ENCODE measurements at regions not wholly inside any gene's neighbourhood (a gene's known extent, or its start where the extent isn't known, plus 50 kb on each side); places are given as distances from the start of the nearest gene placed in this dataset.

DNA sequence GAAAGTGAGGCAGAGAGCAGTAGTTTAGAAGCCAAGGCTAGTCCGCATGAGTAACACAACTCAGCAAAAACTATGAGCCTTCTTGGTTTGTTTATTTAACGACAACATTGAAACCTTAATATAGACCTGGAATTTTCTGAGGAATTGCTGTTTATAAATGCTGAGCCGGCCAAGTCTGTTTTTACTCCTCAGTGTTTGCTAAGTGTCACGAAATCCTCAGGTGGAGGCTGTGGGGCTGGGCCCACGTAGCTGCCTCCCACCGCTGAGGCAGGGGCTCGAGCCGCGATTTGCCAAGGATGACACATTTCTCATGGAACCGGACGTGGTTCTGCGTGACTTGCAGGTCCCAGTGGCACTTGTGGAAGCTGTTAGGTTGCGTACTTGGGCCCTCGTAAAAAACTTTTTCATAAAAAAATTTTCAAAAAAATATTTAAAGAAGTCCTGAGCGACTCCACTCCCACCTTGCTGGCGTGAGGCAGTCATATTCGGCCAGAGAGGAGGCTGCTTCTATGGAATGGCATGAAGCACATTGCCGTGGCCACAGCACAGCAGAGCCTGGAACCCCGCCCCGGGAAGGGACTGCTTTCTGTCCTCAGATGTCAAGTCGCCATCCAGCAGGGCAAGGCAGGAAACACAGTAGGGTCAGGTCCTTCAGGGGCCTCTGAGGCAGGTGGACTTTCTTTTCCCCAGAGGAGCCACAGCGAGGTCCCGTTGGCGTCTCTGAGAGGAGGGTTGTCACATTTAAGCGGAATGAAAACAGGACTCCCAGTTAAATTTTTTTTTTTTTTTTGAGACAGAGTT, 64.8 kb upstream of the PCSK6 start:
- TF ChIP-seq, protein P1, sequence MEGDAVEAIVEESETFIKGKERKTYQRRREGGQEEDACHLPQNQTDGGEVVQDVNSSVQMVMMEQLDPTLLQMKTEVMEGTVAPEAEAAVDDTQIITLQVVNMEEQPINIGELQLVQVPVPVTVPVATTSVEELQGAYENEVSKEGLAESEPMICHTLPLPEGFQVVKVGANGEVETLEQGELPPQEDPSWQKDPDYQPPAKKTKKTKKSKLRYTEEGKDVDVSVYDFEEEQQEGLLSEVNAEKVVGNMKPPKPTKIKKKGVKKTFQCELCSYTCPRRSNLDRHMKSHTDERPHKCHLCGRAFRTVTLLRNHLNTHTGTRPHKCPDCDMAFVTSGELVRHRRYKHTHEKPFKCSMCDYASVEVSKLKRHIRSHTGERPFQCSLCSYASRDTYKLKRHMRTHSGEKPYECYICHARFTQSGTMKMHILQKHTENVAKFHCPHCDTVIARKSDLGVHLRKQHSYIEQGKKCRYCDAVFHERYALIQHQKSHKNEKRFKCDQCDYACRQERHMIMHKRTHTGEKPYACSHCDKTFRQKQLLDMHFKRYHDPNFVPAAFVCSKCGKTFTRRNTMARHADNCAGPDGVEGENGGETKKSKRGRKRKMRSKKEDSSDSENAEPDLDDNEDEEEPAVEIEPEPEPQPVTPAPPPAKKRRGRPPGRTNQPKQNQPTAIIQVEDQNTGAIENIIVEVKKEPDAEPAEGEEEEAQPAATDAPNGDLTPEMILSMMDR (IDR thresholded peaks at IDR 0.05), result no peak
- no peak for TF ChIP-seq POLR2A (IDR thresholded peaks at IDR 0.05)
- no peaks in the 10 kb centered on the region for H3K27me3 ChIP-seq
- DNase-seq, result no peak
- intact Hi-C loops (cut with DNase I), result no loop called here
- no peaks in the 10 kb centered on the region for H3K9me3 ChIP-seq
- H3K36me3 ChIP-seq, result no peaks in the 10 kb centered on the region
- no peak overlapping the region for H3K4me3 ChIP-seq
- ATAC-seq, result no peak
- H3K4me1 ChIP-seq, result peaks cover 0 to 6% (median 0%) of the 10 kb centered on the region in 4 donors
- H3K27ac ChIP-seq, result no peak overlapping the region
- 94% methylated on average over 19 of the region's 25 CpGs for WGBS (ENCODE audit: insufficient coverage, low coverage, low lambda C conversion rate, missing lambda C conversion rate)

DNA sequence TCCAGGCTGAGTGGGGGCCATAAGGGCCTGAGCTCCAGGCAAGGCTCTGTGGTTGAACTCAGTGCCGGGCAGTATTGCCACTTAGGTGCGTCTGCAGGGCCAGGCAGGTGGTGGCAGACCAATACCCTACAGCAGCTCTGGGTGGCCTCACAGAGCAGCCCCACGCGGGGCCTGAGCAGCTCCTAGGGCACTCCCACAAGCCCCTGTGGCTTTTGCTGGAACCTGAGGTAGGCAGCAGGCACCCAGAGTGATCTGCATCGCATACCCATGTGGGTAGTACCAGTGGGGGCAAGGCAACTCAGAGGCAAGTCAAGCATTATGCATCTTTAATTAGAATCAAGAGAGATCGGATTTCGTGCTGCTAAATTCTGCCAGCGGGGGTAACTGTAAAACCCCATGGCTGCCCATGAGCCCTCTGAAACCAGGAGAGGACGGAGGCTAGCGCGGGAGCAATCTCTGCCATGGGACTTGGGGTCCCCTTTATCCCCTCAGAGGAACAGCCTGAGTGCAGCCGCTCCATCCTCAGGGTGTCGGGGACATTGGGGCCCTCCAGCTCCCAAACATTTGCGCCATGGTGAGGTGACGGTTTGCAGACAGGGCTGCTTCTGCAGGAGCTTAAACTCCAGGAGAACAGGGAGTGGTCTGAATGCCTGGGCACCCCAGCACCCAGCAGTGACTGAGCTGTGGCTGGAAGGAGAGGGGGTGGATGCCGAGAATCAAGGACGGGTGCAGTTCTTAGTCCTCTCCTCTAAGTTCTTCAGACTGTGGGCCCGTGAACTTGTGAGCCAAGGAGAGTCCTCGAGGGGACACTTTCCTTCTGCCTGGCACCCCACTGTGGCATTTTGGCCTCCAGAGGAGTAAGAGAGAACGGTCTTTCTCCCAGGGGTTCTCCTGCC, 62.4 kb upstream of the PCSK6 start:
- intact Hi-C loops (cut with DNase I), result no loop called here
- H3K27me3 ChIP-seq, result no peaks in the 10 kb centered on the region
- no peaks in the 10 kb centered on the region for H3K4me1 ChIP-seq
- peak in 1 of 4 donors; percentile 31 for ATAC-seq
- TF ChIP-seq, protein P1 (IDR thresholded peaks at IDR 0.05), result no peak
- TF ChIP-seq POLR2A (IDR thresholded peaks at IDR 0.05), result no peak
- no peaks in the 10 kb centered on the region for H3K9me3 ChIP-seq
- DNase-seq, result no peak
- no peak overlapping the region for H3K4me3 ChIP-seq
- WGBS (ENCODE audit: insufficient coverage, low coverage, low lambda C conversion rate, missing lambda C conversion rate), result no CpG with 5 or more reads among the region's 20 CpGs
- H3K36me3 ChIP-seq, result no peaks in the 10 kb centered on the region
- no peak overlapping the region for H3K27ac ChIP-seq

DNA sequence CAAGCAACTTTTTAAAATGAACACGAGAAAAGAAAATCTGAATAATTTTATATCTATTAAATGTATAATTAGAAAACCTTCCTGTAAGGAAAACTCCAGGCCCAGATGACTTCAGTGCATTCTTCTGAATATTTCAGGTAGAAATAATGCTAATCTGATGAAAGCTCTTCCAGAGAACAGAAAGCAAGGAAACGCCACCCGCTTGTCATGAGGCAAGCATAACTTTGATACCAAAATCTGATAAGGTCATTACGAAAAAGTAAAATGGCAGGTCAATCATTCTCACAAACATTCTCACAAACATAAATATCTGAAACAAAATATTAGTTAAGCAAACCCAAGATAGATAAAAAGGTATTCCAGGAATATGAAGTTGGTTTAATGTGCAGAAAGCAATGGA, 60.6 kb upstream of the PCSK6 start:
- ATAC-seq, result no peak
- Histone ChIP-seq H3K9me3 (no peaks in the 10 kb centered on the region), H3K4me3 (no peak overlapping the region), H3K36me3 (no peaks in the 10 kb centered on the region), H3K27ac (no peak overlapping the region), H3K27me3 (no peaks in the 10 kb centered on the region), H3K4me1 (peaks cover 0 to 7% (median 3%) of the 10 kb centered on the region in 4 donors)
- no peak for DNase-seq
- no peak for TF ChIP-seq POLR2A (IDR thresholded peaks at IDR 0.05)
- TF ChIP-seq, protein P1 (IDR thresholded peaks at IDR 0.05), result no peak
- 85% methylated on average over 4 of the region's 4 CpGs for WGBS (ENCODE audit: insufficient coverage, low coverage, low lambda C conversion rate, missing lambda C conversion rate)
- intact Hi-C loops (cut with DNase I), result no loop called here

DNA sequence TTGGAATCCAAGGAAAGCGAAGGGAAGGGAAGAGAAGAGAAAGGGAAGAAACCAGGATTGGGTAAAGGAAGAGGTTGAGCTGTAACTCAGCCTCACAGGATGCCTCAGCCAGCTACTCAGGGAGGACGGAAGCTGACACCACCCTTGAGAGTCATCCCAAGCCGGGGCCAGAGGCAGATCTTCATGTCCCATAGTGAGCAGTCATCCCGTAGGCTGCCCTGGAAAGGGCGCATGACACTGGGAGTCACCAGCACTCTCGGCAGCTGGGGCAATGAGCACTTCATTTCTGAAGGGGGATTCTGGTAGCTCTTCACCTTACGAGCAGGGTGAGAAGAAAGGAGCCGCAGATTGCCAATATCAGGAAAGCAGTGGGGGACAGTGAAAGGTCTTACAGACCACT, 60.1 kb upstream of the PCSK6 start:
- no peak overlapping the region for H3K4me3 ChIP-seq
- WGBS (ENCODE audit: insufficient coverage, low coverage, low lambda C conversion rate, missing lambda C conversion rate), result 66% methylated on average over 7 of the region's 8 CpGs
- TF ChIP-seq, protein P1 (IDR thresholded peaks at IDR 0.05), result no peak
- H3K4me1 ChIP-seq, result peaks cover 0 to 8% (median 3%) of the 10 kb centered on the region in 4 donors
- H3K27ac ChIP-seq, result no peak overlapping the region
- no peaks in the 10 kb centered on the region for H3K36me3 ChIP-seq
- no peak for DNase-seq
- intact Hi-C loops (cut with DNase I), result no loop called here
- H3K9me3 ChIP-seq, result no peaks in the 10 kb centered on the region
- ATAC-seq, result no peak
- H3K27me3 ChIP-seq, result no peaks in the 10 kb centered on the region

Measured in right lobe of liver (tissue), 6 donors.